Nephron progenitor cell (in vitro differentiated cells): ENCODE measurements at regions not wholly inside any gene's neighbourhood (a gene's known extent, or its start where the extent isn't known, plus 50 kb on each side); places are given as distances from the start of the nearest gene placed in this dataset.

Experiments used
- DNase-seq: peaks from one replicate; pipeline ENCODE4 v3.0.0; 2021
- H3K27ac Mint-ChIP-seq: 2 replicates; pipeline ENCODE4 v1.8.0; 2021; ENCODE audit warnings: mild to moderate bottlenecking, moderate library complexity, mixed read lengths
- H3K27me3 Mint-ChIP-seq: 2 replicates; pipeline ENCODE4 v1.8.0; 2021; ENCODE audit warnings: mild to moderate bottlenecking, low read depth, mixed read lengths; ENCODE audit not compliant: poor library complexity
- H3K36me3 Mint-ChIP-seq: 2 replicates; pipeline ENCODE4 v1.8.0; 2021; ENCODE audit warnings: low read depth, mixed read lengths
- H3K4me1 Mint-ChIP-seq: 2 replicates; pipeline ENCODE4 v1.8.0; 2021; ENCODE audit warnings: mixed read lengths
- H3K4me3 Mint-ChIP-seq: 2 replicates; pipeline ENCODE4 v1.8.0; 2021; ENCODE audit warnings: mild to moderate bottlenecking, moderate library complexity, mixed read lengths
- H3K9me3 Mint-ChIP-seq: 2 replicates; pipeline ENCODE4 v1.8.0; 2021; ENCODE audit warnings: mild to moderate bottlenecking, moderate library complexity, mixed read lengths
- CTCF ChIP-seq: fragments of 200-600 bp; sonication (generic); IDR thresholded peaks from 2 replicates; pipeline ENCODE4 v1.5.0; 2021; ENCODE audit warnings: antibody characterized with exemption

GRCh38 chr5:23147625-23148024 is 294.5 kb upstream of the CDH12 start:
- Mint-ChIP-seq H3K27ac (no peak overlapping the region), H3K4me1 (no peaks in the 10 kb centered on the region), H3K36me3 (no peaks in the 10 kb centered on the region), H3K9me3 (peaks cover 25% of the 10 kb centered on the region), H3K4me3 (no peak overlapping the region), H3K27me3 (no peaks in the 10 kb centered on the region)
- DNase-seq = no peak
- TF ChIP-seq CTCF = no peak

GRCh38 chr5:23146183-23146582 is 293.0 kb upstream of the CDH12 start:
- Mint-ChIP-seq H3K27me3 (no peaks in the 10 kb centered on the region), H3K9me3 (peaks cover 27% of the 10 kb centered on the region), H3K4me3 (no peak overlapping the region), H3K27ac (no peak overlapping the region), H3K36me3 (no peaks in the 10 kb centered on the region), H3K4me1 (no peaks in the 10 kb centered on the region)
- no peak for DNase-seq
- TF ChIP-seq CTCF = no peak

- Mint-ChIP-seq H3K4me3 (no peak overlapping the region), H3K27ac (no peak overlapping the region), H3K36me3 (no peaks in the 10 kb centered on the region), H3K9me3 (peaks cover 22% of the 10 kb centered on the region), H3K27me3 (no peaks in the 10 kb centered on the region), H3K4me1 (no peaks in the 10 kb centered on the region)
- DNase-seq = no peak
- TF ChIP-seq CTCF = peak; percentile 61
Observed at GRCh38 chr5:23139338-23140171, 286.4 kb upstream of the CDH12 start.

GRCh38 chr5:23136958-23137357 is 283.8 kb upstream of the CDH12 start:
- H3K27me3 Mint-ChIP-seq = no peaks in the 10 kb centered on the region
- H3K4me3 Mint-ChIP-seq = no peak overlapping the region
- DNase-seq = no peak
- H3K27ac Mint-ChIP-seq = no peak overlapping the region
- no peaks in the 10 kb centered on the region for H3K9me3 Mint-ChIP-seq
- H3K4me1 Mint-ChIP-seq = no peaks in the 10 kb centered on the region
- no peak for TF ChIP-seq CTCF
- no peaks in the 10 kb centered on the region for H3K36me3 Mint-ChIP-seq

GRCh38 chr5:23132231-23132630 is 279.1 kb upstream of the CDH12 start:
- no peak for DNase-seq
- no peaks in the 10 kb centered on the region for H3K4me1 Mint-ChIP-seq
- H3K4me3 Mint-ChIP-seq = no peak overlapping the region
- H3K9me3 Mint-ChIP-seq = peaks cover 9% of the 10 kb centered on the region
- H3K27ac Mint-ChIP-seq = no peak overlapping the region
- no peaks in the 10 kb centered on the region for H3K27me3 Mint-ChIP-seq
- no peak for TF ChIP-seq CTCF
- no peaks in the 10 kb centered on the region for H3K36me3 Mint-ChIP-seq

- no peak for TF ChIP-seq CTCF
- no peak overlapping the region for H3K4me3 Mint-ChIP-seq
- H3K36me3 Mint-ChIP-seq = no peaks in the 10 kb centered on the region
- peaks cover 6% of the 10 kb centered on the region for H3K27me3 Mint-ChIP-seq
- no peaks in the 10 kb centered on the region for H3K9me3 Mint-ChIP-seq
- no peak for DNase-seq
- no peaks in the 10 kb centered on the region for H3K4me1 Mint-ChIP-seq
- H3K27ac Mint-ChIP-seq = no peak overlapping the region
Observed at GRCh38 chr5:23112237-23112636, 259.1 kb upstream of the CDH12 start.
